Loucy (cell line): ENCODE measurements at regions not wholly inside any gene's neighbourhood (a gene's known extent, or its start where the extent isn't known, plus 50 kb on each side); places are given as distances from the start of the nearest gene placed in this dataset.

Source experiments
- CTCF ChIP-seq: fragments of 200-600 bp; sonication (generic); conservative IDR thresholded peaks from 2 replicates; pipeline ENCODE4 v1.5.1; 2014; ENCODE audit warnings: mild to moderate bottlenecking, antibody characterized with exemption, low read length
- EZH2phosphoT487 ChIP-seq: fragments of 200-600 bp; IDR thresholded peaks from 2 replicates; pipeline ENCODE4 v1.6.1; 2018; ENCODE audit warnings: antibody characterized with exemption, mild to moderate bottlenecking, moderate library complexity, borderline replicate concordance

- TF ChIP-seq CTCF, result no peak
- no peak for TF ChIP-seq EZH2phosphoT487
Measured at GRCh38 chr2:15807418-15808203, 132.7 kb upstream of the MYCN start.
